Neural progenitor cell (in vitro differentiated cells): ENCODE measurements at regions not wholly inside any gene's neighbourhood (a gene's known extent, or its start where the extent isn't known, plus 50 kb on each side); places are given as distances from the start of the nearest gene placed in this dataset.

ENCODE experiments used
- DNase-seq: peaks from one replicate; pipeline ENCODE4 v3.0.0-alpha.2; 2016; ENCODE audit warnings: low spot score
- H2AFZ ChIP-seq: fragments of 200-600 bp; sonication (generic); replicated peaks from 2 replicates; pipeline ENCODE4 v1.6.1; 2016; ENCODE audit warnings: antibody characterized with exemption
- H3F3A ChIP-seq: fragments of 200-600 bp; sonication (generic); 2 replicates; pipeline ENCODE4 v1.6.1; 2016; ENCODE audit warnings: antibody characterized with exemption, low read depth
- H3K27ac ChIP-seq: fragments of 200-600 bp; sonication (generic); 2 replicates; pipeline ENCODE4 v1.5.1; 2016; ENCODE audit warnings: mild to moderate bottlenecking
- H3K27me3 ChIP-seq: fragments of 200-600 bp; sonication (generic); 2 replicates; pipeline ENCODE4 v1.6.1; 2016; ENCODE audit warnings: mild to moderate bottlenecking, moderate library complexity
- H3K36me3 ChIP-seq: fragments of 200-600 bp; sonication (generic); 2 replicates; pipeline ENCODE4 v1.5.1; 2016
- H3K4me1 ChIP-seq: fragments of 200-600 bp; sonication (generic); 2 replicates; pipeline ENCODE4 v1.6.1; 2016; ENCODE audit warnings: mixed run types
- H3K4me2 ChIP-seq: fragments of 200-600 bp; sonication (generic); 2 replicates; pipeline ENCODE4 v1.6.1; 2016
- H3K4me3 ChIP-seq: fragments of 200-600 bp; sonication (generic); 2 replicates; pipeline ENCODE4 v1.5.1; 2016
- H3K79me2 ChIP-seq: fragments of 200-600 bp; sonication (generic); 2 replicates; pipeline ENCODE4 v1.6.1; 2016; ENCODE audit warnings: low read depth
- H3K9ac ChIP-seq: fragments of 200-600 bp; sonication (generic); 2 replicates; pipeline ENCODE4 v1.6.1; 2016
- H3K9me3 ChIP-seq: fragments of 200-600 bp; sonication (generic); 2 replicates; pipeline ENCODE4 v1.5.1; 2016; ENCODE audit warnings: low read depth
- H4K20me1 ChIP-seq: fragments of 200-600 bp; sonication (generic); 2 replicates; pipeline ENCODE4 v1.6.1; 2016; ENCODE audit warnings: low read depth
- H3K27ac Mint-ChIP-seq: 3 replicates; pipeline ENCODE4 v1.8.0; 2021; ENCODE audit warnings: mixed read lengths
- H3K27me3 Mint-ChIP-seq: 2 replicates; pipeline ENCODE4 v1.8.0; 2022; ENCODE audit warnings: low read depth, mild to moderate bottlenecking, inconsistent platforms, moderate library complexity, mixed read lengths; ENCODE audit not compliant: insufficient read depth
- H3K36me3 Mint-ChIP-seq: 3 replicates; pipeline ENCODE4 v1.8.0; 2021; ENCODE audit warnings: mixed read lengths
- H3K4me1 Mint-ChIP-seq: 3 replicates; pipeline ENCODE4 v1.8.0; 2021; ENCODE audit warnings: mixed read lengths
- H3K4me3 Mint-ChIP-seq: 3 replicates; pipeline ENCODE4 v1.8.0; 2021; ENCODE audit warnings: mild to moderate bottlenecking, moderate library complexity, mixed read lengths
- H3K9me3 Mint-ChIP-seq: 3 replicates; pipeline ENCODE4 v1.8.0; 2020; ENCODE audit warnings: mixed read lengths
- EZH2 ChIP-seq: fragments of 200-600 bp; sonication (generic); IDR thresholded peaks from 2 replicates; pipeline ENCODE4 v1.6.1; 2017; ENCODE audit warnings: antibody characterized with exemption, mild to moderate bottlenecking, moderate library complexity
- EZH2phosphoT487 ChIP-seq: fragments of 200-600 bp; sonication (generic); IDR thresholded peaks from 2 replicates; pipeline ENCODE4 v1.6.1; 2017; ENCODE audit warnings: antibody characterized with exemption
- TF ChIP-seq, protein P1 (sequence below): fragments of 200-600 bp; sonication (generic); IDR thresholded peaks from 2 replicates; pipeline ENCODE4 v1.5.1; 2017; ENCODE audit warnings: antibody characterized with exemption, mild to moderate bottlenecking

DNA sequence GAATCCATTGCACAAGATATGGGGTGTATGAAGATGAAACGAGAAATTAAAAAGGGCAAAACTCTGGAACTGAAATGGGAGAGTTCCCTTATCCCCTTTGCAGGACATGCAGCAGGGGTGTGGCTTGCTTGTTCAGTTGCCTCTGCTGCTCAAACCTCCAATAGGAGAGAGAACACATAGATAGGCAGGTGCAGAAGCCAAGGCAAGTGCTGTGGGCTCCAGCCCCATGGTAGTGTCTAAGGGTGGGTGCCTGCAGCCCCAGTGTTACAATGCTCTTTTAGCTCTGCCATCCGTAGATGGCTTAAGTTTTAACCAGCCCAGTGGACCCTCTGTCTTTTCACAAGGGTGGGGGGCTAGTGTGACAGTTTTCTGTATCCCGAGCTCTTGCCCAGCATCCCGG, 69.7 kb downstream of the CMAS start:
- no peaks in the 10 kb centered on the region for H3K36me3 ChIP-seq
- DNase-seq = no peak
- Mint-ChIP-seq H3K4me1 (no peaks in the 10 kb centered on the region), H3K27ac (no peak overlapping the region), H3K4me3 (no peak overlapping the region), H3K9me3 (no peaks in the 10 kb centered on the region), H3K27me3 (no peaks in the 10 kb centered on the region), H3K36me3 (no peaks in the 10 kb centered on the region)
- H4K20me1 ChIP-seq = no peaks in the 10 kb centered on the region
- H3K9ac ChIP-seq = no peak overlapping the region
- H3K27ac ChIP-seq = no peak overlapping the region
- no peaks in the 10 kb centered on the region for H3K4me1 ChIP-seq
- no peaks in the 10 kb centered on the region for H3K9me3 ChIP-seq
- no peak overlapping the region for H2AFZ ChIP-seq
- H3K79me2 ChIP-seq = no peaks in the 10 kb centered on the region
- H3K4me3 ChIP-seq = no peak overlapping the region
- no peak overlapping the region for H3K4me2 ChIP-seq
- TF ChIP-seq, protein P1, sequence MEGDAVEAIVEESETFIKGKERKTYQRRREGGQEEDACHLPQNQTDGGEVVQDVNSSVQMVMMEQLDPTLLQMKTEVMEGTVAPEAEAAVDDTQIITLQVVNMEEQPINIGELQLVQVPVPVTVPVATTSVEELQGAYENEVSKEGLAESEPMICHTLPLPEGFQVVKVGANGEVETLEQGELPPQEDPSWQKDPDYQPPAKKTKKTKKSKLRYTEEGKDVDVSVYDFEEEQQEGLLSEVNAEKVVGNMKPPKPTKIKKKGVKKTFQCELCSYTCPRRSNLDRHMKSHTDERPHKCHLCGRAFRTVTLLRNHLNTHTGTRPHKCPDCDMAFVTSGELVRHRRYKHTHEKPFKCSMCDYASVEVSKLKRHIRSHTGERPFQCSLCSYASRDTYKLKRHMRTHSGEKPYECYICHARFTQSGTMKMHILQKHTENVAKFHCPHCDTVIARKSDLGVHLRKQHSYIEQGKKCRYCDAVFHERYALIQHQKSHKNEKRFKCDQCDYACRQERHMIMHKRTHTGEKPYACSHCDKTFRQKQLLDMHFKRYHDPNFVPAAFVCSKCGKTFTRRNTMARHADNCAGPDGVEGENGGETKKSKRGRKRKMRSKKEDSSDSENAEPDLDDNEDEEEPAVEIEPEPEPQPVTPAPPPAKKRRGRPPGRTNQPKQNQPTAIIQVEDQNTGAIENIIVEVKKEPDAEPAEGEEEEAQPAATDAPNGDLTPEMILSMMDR = no peak
- TF ChIP-seq EZH2 (no peak), EZH2phosphoT487 (no peak)
- no peaks in the 10 kb centered on the region for H3K27me3 ChIP-seq
- H3F3A ChIP-seq = no peaks in the 10 kb centered on the region

DNA sequence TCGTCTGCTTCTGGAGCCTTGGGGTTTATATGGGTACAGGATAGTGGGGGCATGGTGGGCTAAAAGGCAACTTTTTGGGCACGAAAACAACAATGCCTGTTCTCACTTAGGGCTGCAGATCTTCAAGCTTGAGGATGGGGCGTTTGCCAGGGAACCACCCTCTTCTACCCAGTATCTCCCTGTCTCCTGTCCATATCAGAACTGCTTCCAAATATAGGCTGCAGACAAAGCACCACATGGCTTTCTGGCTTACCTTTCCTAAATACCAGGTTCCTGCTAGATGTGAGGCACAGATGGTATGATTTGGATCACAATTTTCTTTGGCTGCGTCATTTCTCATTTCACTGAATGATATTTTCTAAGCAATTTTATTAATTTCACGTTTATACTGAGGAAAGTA, 70.4 kb downstream of the CMAS start:
- H3K4me1 ChIP-seq = no peaks in the 10 kb centered on the region
- no peaks in the 10 kb centered on the region for H3K9me3 ChIP-seq
- no peaks in the 10 kb centered on the region for H3K9me3 Mint-ChIP-seq
- no peaks in the 10 kb centered on the region for H3K27me3 ChIP-seq
- H3F3A ChIP-seq = no peaks in the 10 kb centered on the region
- no peak overlapping the region for H3K4me3 Mint-ChIP-seq
- H3K36me3 Mint-ChIP-seq = no peaks in the 10 kb centered on the region
- no peak overlapping the region for H3K27ac ChIP-seq
- no peak for DNase-seq
- H3K4me1 Mint-ChIP-seq = no peaks in the 10 kb centered on the region
- H3K36me3 ChIP-seq = no peaks in the 10 kb centered on the region
- H3K9ac ChIP-seq = no peak overlapping the region
- no peak overlapping the region for H3K4me2 ChIP-seq
- H3K79me2 ChIP-seq = no peaks in the 10 kb centered on the region
- H2AFZ ChIP-seq = no peak overlapping the region
- no peaks in the 10 kb centered on the region for H4K20me1 ChIP-seq
- no peak overlapping the region for H3K4me3 ChIP-seq
- no peak overlapping the region for H3K27ac Mint-ChIP-seq
- TF ChIP-seq EZH2phosphoT487 = no peak
- no peak for TF ChIP-seq EZH2
- TF ChIP-seq, protein P1 = no peak
- no peaks in the 10 kb centered on the region for H3K27me3 Mint-ChIP-seq

DNA sequence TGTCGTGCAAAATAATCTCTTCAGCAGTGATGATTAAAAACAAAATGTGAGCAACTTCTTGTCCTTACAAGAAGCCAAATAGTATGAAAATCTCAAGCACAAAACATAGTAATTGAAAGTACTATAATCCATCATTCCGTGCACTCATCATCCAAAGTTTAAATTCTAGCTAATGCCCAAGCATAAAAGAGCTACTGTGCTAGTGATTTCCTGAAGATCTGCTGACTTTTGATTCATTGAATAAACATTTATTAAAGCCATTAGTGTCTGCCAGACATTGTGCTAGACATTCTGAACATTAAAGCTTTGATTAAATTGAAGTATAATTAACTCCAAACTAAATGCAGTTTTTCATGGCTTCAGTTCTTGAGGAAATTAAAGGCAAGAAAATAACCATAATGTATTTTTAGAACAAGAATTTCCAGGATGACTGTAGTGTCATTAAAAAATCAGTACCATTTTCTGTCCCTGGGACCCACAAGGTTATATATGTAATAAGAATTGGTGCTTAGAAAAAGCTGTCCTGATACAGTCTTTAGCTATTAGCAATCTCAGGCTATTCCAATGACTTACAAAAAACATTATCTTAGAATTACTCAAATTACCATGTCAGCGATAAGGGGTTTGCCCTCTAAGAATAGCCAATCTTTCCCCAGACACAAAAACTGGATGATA, 71.7 kb downstream of the CMAS start:
- TF ChIP-seq, protein P1 = no peak
- no peak for TF ChIP-seq EZH2
- TF ChIP-seq EZH2phosphoT487 = no peak
- no peaks in the 10 kb centered on the region for H3K36me3 Mint-ChIP-seq

More for the DNA sequence above, 71.7 kb downstream of the CMAS start:
- H3K4me3 Mint-ChIP-seq = no peak overlapping the region
- no peaks in the 10 kb centered on the region for H3K9me3 ChIP-seq
- DNase-seq = no peak
- no peaks in the 10 kb centered on the region for H3K27me3 ChIP-seq
- no peak overlapping the region for H3K4me2 ChIP-seq
- no peaks in the 10 kb centered on the region for H4K20me1 ChIP-seq
- no peak overlapping the region for H2AFZ ChIP-seq
- H3K4me3 ChIP-seq = no peak overlapping the region
- H3K9me3 Mint-ChIP-seq = no peaks in the 10 kb centered on the region
- H3K9ac ChIP-seq = no peak overlapping the region
- H3K27ac ChIP-seq = no peak overlapping the region
- no peaks in the 10 kb centered on the region for H3K27me3 Mint-ChIP-seq
- H3K4me1 Mint-ChIP-seq = no peaks in the 10 kb centered on the region
- H3K36me3 ChIP-seq = no peaks in the 10 kb centered on the region
- no peaks in the 10 kb centered on the region for H3K4me1 ChIP-seq
- H3K27ac Mint-ChIP-seq = no peak overlapping the region
- no peaks in the 10 kb centered on the region for H3F3A ChIP-seq
- H3K79me2 ChIP-seq = no peaks in the 10 kb centered on the region
